ENCODE measurements at regions not wholly inside any gene's neighbourhood (a gene's known extent, or its start where the extent isn't known, plus 50 kb on each side); places are given as distances from the start of the nearest gene placed in this dataset.

DNA sequence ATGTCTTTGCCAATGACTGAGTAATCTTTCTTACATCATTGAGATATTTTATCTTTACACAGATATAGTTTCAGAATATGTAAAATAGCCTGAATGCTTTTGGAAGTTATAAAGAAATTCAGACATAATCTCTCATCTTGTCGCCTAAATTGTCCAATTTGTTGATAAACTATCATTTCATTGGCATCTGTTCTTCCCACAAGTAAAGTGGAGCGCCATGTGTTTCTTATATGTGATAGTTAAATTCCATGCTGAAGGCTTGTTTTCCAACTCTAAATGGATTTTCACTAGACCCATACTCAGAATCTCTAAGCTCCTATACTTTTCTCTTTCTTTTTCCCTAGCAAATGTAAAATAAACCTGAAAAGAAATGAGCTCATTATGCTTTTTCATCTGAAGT, 640.1 kb upstream of the MBL2 start:
- WGBS, 2 experiments (ENCODE audit: insufficient coverage in 1 of 2, insufficient read length in 1 of 2): 80 to 100% methylated on average over 1 to 2 of the region's 2 CpGs
- Mint-ChIP-seq H3K27ac (no peak overlapping the region), H3K4me1 (no peaks in the 10 kb centered on the region), H3K27me3 (ENCODE audit: insufficient read depth) (no peaks in the 10 kb centered on the region), H3K36me3 (ENCODE audit: low read depth) (no peaks in the 10 kb centered on the region), H3K4me3 (no peak overlapping the region), H3K9me3 (peaks cover 4% of the 10 kb centered on the region)
- no peak overlapping the region for H3K27ac ChIP-seq (ENCODE audit: low read depth, low read length)
- no peak for DNase-seq
- TF ChIP-seq, protein P1, sequence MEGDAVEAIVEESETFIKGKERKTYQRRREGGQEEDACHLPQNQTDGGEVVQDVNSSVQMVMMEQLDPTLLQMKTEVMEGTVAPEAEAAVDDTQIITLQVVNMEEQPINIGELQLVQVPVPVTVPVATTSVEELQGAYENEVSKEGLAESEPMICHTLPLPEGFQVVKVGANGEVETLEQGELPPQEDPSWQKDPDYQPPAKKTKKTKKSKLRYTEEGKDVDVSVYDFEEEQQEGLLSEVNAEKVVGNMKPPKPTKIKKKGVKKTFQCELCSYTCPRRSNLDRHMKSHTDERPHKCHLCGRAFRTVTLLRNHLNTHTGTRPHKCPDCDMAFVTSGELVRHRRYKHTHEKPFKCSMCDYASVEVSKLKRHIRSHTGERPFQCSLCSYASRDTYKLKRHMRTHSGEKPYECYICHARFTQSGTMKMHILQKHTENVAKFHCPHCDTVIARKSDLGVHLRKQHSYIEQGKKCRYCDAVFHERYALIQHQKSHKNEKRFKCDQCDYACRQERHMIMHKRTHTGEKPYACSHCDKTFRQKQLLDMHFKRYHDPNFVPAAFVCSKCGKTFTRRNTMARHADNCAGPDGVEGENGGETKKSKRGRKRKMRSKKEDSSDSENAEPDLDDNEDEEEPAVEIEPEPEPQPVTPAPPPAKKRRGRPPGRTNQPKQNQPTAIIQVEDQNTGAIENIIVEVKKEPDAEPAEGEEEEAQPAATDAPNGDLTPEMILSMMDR (conservative IDR thresholded peaks at IDR 0.05): no peak
- no peaks in the 10 kb centered on the region for H3K27me3 ChIP-seq (ENCODE audit: control insufficient read depth, insufficient read depth, low read length, poor library complexity, severe bottlenecking)
- H3K4me1 ChIP-seq (ENCODE audit: control insufficient read depth, insufficient read depth, low read length): no peaks in the 10 kb centered on the region
- H3K9ac ChIP-seq (ENCODE audit: extremely low read depth, low read length, poor library complexity, severe bottlenecking): no peak overlapping the region
- no peaks in the 10 kb centered on the region for H3K36me3 ChIP-seq (ENCODE audit: control insufficient read depth, insufficient read depth, low read length)
- H3K4me3 ChIP-seq (ENCODE audit: low read length): no peak overlapping the region
- peaks cover 29% of the 10 kb centered on the region for H3K9me3 ChIP-seq (ENCODE audit: control insufficient read depth, low read length)

DNA sequence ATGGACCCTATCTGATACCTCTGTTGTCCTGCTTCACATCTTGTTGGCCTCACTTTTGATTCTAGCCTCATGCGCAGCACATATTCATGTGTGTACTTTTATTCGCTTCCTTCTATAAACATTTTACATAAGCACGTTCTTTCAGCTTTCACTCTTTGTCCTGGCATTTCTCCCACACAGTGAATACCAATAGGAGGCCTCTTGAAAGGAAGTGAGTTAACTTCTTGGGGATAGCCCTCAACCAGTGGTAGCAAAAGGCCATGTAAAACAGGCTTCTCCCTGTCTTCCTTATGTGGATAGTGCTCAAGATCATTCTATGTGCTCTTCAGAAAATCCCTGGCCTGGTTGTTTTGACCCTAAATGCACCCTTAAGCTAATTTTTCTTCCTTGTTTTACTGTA, 633.9 kb upstream of the MBL2 start:
- Histone ChIP-seq H3K4me3 (ENCODE audit: low read length) (no peak overlapping the region), H3K36me3 (ENCODE audit: control insufficient read depth, insufficient read depth, low read length) (no peaks in the 10 kb centered on the region), H3K27ac (ENCODE audit: low read depth, low read length) (no peak overlapping the region), H3K9me3 (ENCODE audit: control insufficient read depth, low read length) (peaks cover 2% of the 10 kb centered on the region), H3K4me1 (ENCODE audit: control insufficient read depth, insufficient read depth, low read length) (no peaks in the 10 kb centered on the region), H3K9ac (ENCODE audit: extremely low read depth, low read length, poor library complexity, severe bottlenecking) (no peak overlapping the region), H3K27me3 (ENCODE audit: control insufficient read depth, insufficient read depth, low read length, poor library complexity, severe bottlenecking) (no peaks in the 10 kb centered on the region)
- 90 to 91% methylated on average over 1 to 3 of the region's 3 CpGs for WGBS, 2 experiments (ENCODE audit: insufficient coverage in 1 of 2, insufficient read length in 1 of 2)
- DNase-seq: no peak
- H3K27ac Mint-ChIP-seq: no peak overlapping the region
- no peaks in the 10 kb centered on the region for H3K27me3 Mint-ChIP-seq (ENCODE audit: insufficient read depth)
- no peaks in the 10 kb centered on the region for H3K36me3 Mint-ChIP-seq (ENCODE audit: low read depth)
- peaks cover 1% of the 10 kb centered on the region for H3K9me3 Mint-ChIP-seq
- TF ChIP-seq, protein P1 (conservative IDR thresholded peaks at IDR 0.05): no peak
- H3K4me1 Mint-ChIP-seq: no peaks in the 10 kb centered on the region
- H3K4me3 Mint-ChIP-seq: no peak overlapping the region

DNA sequence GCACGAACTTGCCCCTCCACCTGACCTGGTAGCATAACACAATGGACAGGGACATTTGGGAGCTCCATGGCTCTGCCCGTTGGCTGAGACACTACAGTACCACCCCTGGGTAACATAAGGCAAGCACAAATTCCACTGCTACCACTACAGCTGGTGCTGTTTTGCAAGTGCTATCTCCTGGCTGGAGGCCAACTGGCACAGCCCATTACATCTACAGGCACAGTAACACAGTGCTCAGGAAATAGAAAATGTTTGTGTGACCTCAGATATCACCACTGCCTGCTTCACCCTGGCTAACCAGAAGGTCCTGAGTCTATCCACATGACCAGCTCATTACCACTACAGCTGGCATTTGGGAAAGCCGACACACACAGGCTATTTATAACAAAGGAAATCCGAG, 631.1 kb upstream of the MBL2 start:
- Histone ChIP-seq H3K27me3 (ENCODE audit: control insufficient read depth, insufficient read depth, low read length, poor library complexity, severe bottlenecking) (no peaks in the 10 kb centered on the region), H3K36me3 (ENCODE audit: control insufficient read depth, insufficient read depth, low read length) (no peaks in the 10 kb centered on the region), H3K4me1 (ENCODE audit: control insufficient read depth, insufficient read depth, low read length) (no peaks in the 10 kb centered on the region), H3K27ac (ENCODE audit: low read depth, low read length) (no peak overlapping the region), H3K9ac (ENCODE audit: extremely low read depth, low read length, poor library complexity, severe bottlenecking) (no peak overlapping the region), H3K9me3 (ENCODE audit: control insufficient read depth, low read length) (peaks cover 8% of the 10 kb centered on the region), H3K4me3 (ENCODE audit: low read length) (no peak overlapping the region)
- Mint-ChIP-seq H3K36me3 (ENCODE audit: low read depth) (no peaks in the 10 kb centered on the region), H3K9me3 (peaks cover 10% of the 10 kb centered on the region), H3K4me3 (no peak overlapping the region), H3K4me1 (no peaks in the 10 kb centered on the region), H3K27ac (no peak overlapping the region), H3K27me3 (ENCODE audit: insufficient read depth) (no peaks in the 10 kb centered on the region)
- TF ChIP-seq, protein P1 (conservative IDR thresholded peaks at IDR 0.05): no peak
- DNase-seq: no peak
- 50 to 67% methylated on average over 2 to 4 of the region's 4 CpGs for whole genome bisulfite sequencing, 2 experiments (ENCODE audit: insufficient coverage in 1 of 2, insufficient read length in 1 of 2)

Measured in endodermal cell (in vitro differentiated cells).